ENCODE measurements at regions not wholly inside any gene's neighbourhood (a gene's known extent, or its start where the extent isn't known, plus 50 kb on each side); places are given as distances from the start of the nearest gene placed in this dataset.
"Not testable (repeated sequence)": the region's sequence is repeated elsewhere in the genome, so short reads cannot be mapped to it uniquely, and the experiment has no call there.

DNA sequence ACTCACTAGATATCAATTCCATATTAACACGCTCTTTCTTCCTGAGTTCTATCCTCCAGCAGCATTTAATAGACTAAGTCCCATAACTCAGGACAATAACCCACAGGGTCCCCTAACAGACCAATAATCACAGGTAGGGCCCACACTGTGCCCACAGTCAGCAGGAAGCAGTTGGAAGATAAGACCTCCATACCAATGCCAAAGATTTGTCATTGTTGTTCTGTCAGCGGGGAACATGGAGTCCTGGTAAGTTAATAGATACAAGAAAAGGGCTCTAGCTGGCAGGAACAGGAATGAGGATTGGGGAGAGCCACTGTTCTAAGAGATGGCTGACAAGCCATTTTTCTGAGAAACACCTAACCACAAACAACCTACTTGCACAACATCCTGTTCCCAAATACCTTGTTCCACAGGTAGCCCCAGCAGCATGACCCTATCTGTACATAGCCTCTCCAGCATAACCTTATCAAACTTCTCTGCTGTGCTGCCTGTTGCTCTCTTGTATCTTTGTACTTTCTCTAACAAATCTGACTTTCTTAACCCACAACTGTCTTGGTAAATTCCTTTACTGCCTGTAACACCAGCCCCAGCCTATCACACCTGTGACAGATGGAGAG lies 142.0 kb upstream of the KCNJ15 start:
- ATAC-seq = no peak

- no peak for ATAC-seq
Observed at GRCh38 chr21:38115870-38116269, 140.9 kb upstream of the KCNJ15 start.

- ATAC-seq = no peak
Observed at GRCh38 chr21:38119793-38120192, 137.0 kb upstream of the KCNJ15 start.

GRCh38 chr21:38120679-38120983 lies 136.2 kb upstream of the KCNJ15 start:
- ATAC-seq = not testable (repeated sequence)

- ATAC-seq = no peak
Observed at GRCh38 chr21:38120984-38121855, 135.6 kb upstream of the KCNJ15 start.

DNA sequence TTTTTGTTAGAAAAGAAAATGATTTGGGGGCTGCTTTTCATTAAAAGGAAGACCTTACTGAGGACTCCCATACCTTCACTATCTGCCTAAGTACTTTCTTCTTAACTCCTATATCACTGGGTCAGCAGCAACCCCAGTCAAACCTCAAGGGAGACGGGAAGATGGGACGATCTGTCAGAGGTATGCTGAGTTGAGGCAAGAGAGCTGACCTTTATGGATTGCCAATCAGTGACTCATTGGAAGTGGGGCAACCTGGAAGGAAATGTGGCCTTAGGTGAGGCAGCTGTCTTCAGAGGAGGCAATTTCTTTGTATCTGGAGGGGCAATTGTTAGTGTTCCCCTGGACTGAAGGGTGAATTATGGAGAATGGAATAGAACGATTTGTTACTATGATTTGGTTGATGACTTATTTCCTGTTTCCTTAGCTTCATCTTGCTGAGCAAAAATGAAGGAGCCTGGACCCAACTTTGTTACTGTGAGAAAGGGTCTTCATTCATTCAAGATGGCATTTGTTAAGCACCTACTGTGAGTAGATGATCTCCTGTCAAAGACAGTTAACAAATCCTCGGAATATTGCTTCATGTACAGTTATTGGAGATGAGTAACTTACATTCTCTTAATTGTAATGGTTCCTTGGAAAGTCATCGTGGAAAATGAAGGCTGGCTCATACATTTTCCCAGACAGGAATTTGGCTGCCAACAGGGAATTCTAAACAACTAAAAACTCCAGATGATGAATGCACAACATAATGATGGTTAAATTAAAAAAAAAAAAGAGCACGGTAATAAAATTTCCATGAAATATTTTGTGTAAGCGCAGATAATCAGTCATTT lies 134.7 kb upstream of the KCNJ15 start:
- no peak for ATAC-seq

DNA sequence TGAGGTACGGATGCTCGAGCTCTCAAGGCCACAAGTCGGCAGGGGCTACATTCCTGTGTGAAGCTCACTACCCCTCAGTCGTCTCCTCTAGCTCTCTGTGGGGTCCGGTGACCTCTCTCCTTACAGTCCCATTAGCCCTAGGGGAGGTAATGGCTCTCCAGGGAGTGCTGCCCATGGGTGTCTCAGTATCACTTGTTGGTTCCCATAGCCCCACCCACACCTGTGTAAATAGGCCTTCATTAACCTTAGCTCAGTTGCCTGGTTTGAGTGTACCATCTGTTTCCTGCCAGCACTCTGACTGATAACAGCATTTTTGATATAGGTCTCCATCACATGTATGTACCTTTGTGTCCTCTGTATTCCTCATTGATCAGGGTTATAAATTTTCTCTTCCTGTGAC lies 133.2 kb upstream of the KCNJ15 start:
- no peak for ATAC-seq

- peak in 1 of 2 donors; percentile 48 for ATAC-seq
Observed at GRCh38 chr21:38126666-38127303, 130.0 kb upstream of the KCNJ15 start.

DNA sequence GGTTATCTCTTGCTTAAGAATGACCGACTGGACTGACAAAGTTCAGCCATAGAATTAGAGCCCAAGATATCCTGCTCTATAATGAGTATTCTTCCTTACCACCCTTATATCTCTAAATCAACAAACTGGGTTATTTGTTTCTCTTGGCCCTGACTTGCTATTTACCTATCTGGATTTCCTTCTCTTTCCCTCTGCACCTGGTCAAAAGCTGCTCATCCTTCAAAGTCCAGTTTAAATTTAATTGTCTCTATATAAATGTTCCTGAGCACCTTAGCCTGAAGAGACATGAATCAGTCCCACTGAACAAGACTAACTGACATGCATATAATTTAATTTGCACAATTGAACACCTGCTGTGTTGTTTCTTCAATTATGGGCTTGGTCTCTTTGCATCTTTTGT lies 127.1 kb upstream of the KCNJ15 start:
- ATAC-seq = no peak

GRCh38 chr21:38133240-38133639 lies 123.6 kb upstream of the KCNJ15 start:
- ATAC-seq = no peak

GRCh38 chr21:38134084-38134873 lies 122.5 kb upstream of the KCNJ15 start:
- ATAC-seq = no peak

GRCh38 chr21:38136201-38136600 lies 120.6 kb upstream of the KCNJ15 start:
- no peak for ATAC-seq

DNA sequence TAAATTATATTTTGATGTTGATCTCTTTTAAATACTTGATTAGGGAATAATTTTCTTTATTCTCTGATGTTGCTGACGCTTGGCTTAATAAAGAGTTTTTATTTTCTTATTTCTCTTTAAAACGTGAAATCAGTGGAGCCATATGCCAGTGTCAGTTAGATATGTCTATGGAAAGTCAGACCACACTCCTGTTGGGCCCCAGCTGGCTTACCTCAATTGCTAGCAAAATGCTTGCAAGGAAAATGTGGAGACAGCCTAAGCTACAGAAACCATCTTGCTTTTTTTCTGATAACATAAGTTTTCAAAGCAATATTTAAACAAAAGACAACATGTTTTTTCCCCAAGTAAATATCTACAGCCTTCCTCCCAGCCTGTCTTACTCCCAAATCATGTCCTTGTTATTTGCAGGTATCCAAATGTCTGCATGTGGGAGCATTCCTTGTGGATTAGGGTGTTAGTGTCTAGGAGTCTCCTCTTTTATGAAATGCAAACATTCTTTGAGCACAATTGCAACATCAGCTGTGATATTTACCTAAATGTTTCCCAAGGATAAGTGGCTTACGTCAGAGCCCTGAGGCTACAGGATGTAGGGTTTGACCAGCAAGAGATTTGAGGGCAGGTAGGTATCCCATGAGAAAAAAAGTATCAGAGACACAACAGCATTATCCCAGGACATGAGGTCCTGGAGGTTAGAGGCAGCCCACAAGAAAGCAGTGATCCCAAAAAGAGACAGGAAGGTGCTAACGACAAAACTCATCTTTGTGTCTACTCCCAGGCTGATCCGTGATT lies 117.2 kb upstream of the KCNJ15 start:
- ATAC-seq = no peak

DNA sequence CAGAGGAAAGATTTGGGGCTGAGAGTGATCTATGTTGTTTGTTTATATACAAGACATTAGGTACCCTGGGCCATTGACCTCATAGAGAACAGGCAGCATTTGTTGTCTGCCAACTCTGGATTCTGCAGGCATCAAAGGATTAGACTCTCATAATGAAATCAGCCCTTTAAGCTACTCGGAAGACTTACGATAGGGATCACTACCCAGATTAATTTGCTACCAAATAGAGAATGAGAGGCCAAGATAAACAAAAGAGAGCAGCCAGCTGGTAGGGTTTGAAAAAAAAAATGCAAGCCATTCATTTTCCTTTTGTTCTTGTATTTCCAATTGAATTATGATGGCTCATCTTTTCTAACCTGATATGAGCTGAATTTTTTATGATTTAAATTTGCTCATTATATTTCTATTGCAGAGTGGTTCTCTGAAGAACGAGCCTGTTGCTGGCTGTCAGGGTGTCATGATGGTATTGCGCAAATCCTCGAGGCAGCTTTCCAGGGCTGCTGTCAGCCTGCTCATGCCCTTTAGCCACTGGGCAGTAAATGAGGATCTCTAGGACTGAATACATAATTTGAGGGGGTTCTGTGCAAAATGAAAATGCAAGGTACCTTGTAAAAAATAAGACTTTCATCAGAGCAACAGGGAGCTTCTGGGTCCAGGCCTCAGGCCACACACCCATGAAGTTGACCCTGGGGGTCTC lies 116.4 kb upstream of the KCNJ15 start:
- no peak for ATAC-seq

DNA sequence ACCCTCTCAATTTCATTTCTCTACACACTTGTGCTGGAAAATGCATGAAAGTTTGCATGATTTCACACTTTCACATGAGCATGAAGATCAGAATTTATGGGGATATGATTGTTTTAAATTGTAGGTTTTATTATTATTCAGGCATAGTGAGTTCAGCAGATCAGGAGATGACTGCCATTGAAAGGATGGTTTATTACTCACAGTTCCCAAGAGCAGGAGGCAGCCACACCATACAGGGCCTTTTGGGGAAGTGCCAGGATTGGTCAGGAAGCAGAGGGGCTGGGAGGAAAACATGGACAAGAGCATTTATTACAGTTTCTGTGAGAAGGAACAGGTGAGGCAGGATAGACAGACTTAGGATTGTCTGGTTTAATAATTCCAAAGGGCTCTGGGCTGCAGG lies 114.6 kb upstream of the KCNJ15 start:
- no peak for ATAC-seq

DNA sequence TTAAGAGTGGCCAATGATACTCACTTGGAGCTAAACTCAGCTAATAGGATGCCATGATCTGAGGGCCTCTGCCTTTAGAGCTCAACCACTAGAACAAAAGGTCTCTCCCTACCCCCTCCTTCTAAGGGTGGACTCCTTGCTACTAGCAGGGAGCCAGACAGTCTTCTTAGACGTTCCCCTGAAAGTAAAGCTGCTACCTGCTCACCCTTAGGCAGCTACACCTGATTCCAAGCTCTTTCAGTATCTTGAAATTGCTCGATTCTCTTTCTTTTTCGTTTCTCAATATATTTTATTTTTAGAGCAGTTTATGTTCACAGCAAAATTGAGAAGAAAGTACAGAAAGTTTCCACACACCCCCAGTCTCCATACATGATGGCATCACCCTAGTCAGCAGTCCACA lies 112.6 kb upstream of the KCNJ15 start:
- ATAC-seq = no peak

GRCh38 chr21:38145104-38145503 lies 111.7 kb upstream of the KCNJ15 start:
- no peak for ATAC-seq

GRCh38 chr21:38147391-38147790 lies 109.4 kb upstream of the KCNJ15 start:
- no peak for ATAC-seq

- no peak for ATAC-seq
Observed at GRCh38 chr21:38148046-38148445, 108.7 kb upstream of the KCNJ15 start.

DNA sequence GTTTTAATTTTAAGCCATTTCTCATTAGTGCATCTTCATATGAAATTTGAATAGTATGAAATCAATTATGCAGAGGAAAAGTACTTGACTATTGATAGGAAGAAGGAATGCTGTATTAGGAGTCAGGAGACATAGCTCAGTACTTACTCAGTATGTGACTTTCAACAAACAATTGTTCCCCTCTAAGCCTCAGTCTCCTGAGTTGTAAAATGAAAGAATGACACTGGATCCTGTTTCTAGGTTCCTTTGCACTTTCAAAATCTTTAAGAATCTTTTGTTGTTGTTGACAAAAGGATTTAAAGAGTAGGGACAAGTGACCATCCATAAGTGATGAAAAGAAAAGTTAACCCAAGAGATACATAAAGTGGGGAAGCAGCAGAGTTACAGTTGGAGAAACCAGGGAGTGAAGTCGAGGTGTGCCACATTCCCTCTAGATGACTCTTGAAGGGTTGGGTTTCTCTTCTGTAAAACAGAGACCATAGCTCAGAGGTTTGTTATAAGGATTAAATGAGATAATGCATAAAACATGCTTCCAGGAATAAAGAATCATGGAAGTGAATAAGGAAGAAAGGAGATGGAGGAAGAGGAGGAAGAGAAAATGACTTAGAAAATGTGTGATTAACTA lies 105.7 kb upstream of the KCNJ15 start:
- ATAC-seq = no peak

Measured in activated CD4-positive, CD25-positive, alpha-beta regulatory T cell treated with anti-CD3 and anti-CD28 coated beads, Interleukin-2, amount 50 U/mL, for 24 hours (primary cell).